ENCODE measurements at regions not wholly inside any gene's neighbourhood (a gene's known extent, or its start where the extent isn't known, plus 50 kb on each side); places are given as distances from the start of the nearest gene placed in this dataset.

GRCh38 chr3:61411009-61411662 is 150.2 kb upstream of the PTPRG start:
- peak; percentile 75 to 78 for TF ChIP-seq HNF4A (conservative IDR thresholded peaks at IDR 0.05)
- TF ChIP-seq YY1 (IDR thresholded peaks at IDR 0.05) = peak; percentile 36
- TF ChIP-seq SP1 (IDR thresholded peaks at IDR 0.05) = peak; percentile 67
- TF ChIP-seq FOXA2 (IDR thresholded peaks at IDR 0.05) = no peak
- TF ChIP-seq NR2F2 (IDR thresholded peaks at IDR 0.05) = no peak
- no peak for TF ChIP-seq GABPA (IDR thresholded peaks at IDR 0.05 in 1 of 2, conservative IDR thresholded peaks at IDR 0.05 in 1 of 2)
- no peak for TF ChIP-seq ZBTB33 (IDR thresholded peaks at IDR 0.05)
- no peak for TF ChIP-seq FOXA1 (IDR thresholded peaks at IDR 0.05)
- TF ChIP-seq ATF3 (IDR thresholded peaks at IDR 0.05) = no peak
- peak in 1 of 2 donors; percentile 34 for TF ChIP-seq RAD21 (IDR thresholded peaks at IDR 0.05)
- TF ChIP-seq JUND (IDR thresholded peaks at IDR 0.05) = no peak
- TF ChIP-seq TAF1 (conservative IDR thresholded peaks at IDR 0.05) = no peak
- TF ChIP-seq RXRA (IDR thresholded peaks at IDR 0.05) = peak; percentile 50 to 53
- TF ChIP-seq HNF4G (IDR thresholded peaks at IDR 0.05) = no peak
- no peak for TF ChIP-seq EGR1 (IDR thresholded peaks at IDR 0.05; ENCODE audit: low read depth in 2 of 2)
- TF ChIP-seq, protein P1, sequence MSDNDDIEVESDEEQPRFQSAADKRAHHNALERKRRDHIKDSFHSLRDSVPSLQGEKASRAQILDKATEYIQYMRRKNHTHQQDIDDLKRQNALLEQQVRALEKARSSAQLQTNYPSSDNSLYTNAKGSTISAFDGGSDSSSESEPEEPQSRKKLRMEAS (IDR thresholded peaks at IDR 0.05) = no peak
- DNase-seq (ENCODE audit: low spot score) = no peak
- Histone ChIP-seq H3K4me3 (ENCODE audit: low read depth in 1 of 3, low read length in 3 of 3) (no peak overlapping the region), H3K4me1 (ENCODE audit: control insufficient read depth in 4 of 4, insufficient read depth in 4 of 4, low read length in 3 of 4) (peaks cover 0 to 6% (median 4%) of the 10 kb centered on the region in 4 donors), H3K27ac (ENCODE audit: low read depth in 1 of 2, low read length in 2 of 2) (no peak overlapping the region), H3K9me3 (ENCODE audit: control insufficient read depth in 4 of 4, low read length in 3 of 4) (no peaks in the 10 kb centered on the region), H3K36me3 (ENCODE audit: control insufficient read depth in 4 of 4, insufficient read depth in 3 of 4, low read depth in 1 of 4, low read length in 3 of 4) (no peaks in the 10 kb centered on the region), H3K27me3 (ENCODE audit: control insufficient read depth in 4 of 4, insufficient read depth in 4 of 4, low read length in 3 of 4) (no peaks in the 10 kb centered on the region), H3K9ac (ENCODE audit: low read depth in 1 of 2, low read length in 2 of 2) (no peak overlapping the region)
- WGBS = 80% methylated on average over 3 of the region's 3 CpGs

DNA sequence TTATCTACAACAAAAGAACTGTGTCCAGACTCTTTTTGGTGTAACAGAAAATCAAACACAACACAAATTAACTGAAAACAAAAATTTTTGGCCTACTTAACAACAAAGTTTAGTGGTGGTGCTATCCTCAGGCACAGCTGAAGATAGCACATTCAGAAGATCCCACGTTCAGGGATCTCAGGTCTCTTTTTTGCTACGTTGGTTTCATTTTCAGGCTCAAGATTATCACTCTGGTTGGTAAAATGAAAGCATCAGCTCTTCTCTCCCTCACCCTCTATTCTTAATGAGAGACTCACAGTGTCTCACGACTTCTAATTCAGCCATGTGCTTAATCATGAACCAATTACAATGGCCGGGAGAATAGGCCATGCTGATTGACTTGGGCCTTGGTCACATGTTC is 146.9 kb upstream of the PTPRG start:
- Histone ChIP-seq H3K36me3 (ENCODE audit: control insufficient read depth in 4 of 4, insufficient read depth in 3 of 4, low read depth in 1 of 4, low read length in 3 of 4) (no peaks in the 10 kb centered on the region), H3K4me3 (ENCODE audit: low read depth in 1 of 3, low read length in 3 of 3) (no peak overlapping the region), H3K27me3 (ENCODE audit: control insufficient read depth in 4 of 4, insufficient read depth in 4 of 4, low read length in 3 of 4) (no peaks in the 10 kb centered on the region), H3K9me3 (ENCODE audit: control insufficient read depth in 4 of 4, low read length in 3 of 4) (no peaks in the 10 kb centered on the region), H3K27ac (ENCODE audit: low read depth in 1 of 2, low read length in 2 of 2) (no peak overlapping the region), H3K4me1 (ENCODE audit: control insufficient read depth in 4 of 4, insufficient read depth in 4 of 4, low read length in 3 of 4) (peaks cover 0 to 6% (median 4%) of the 10 kb centered on the region in 4 donors), H3K9ac (ENCODE audit: low read depth in 1 of 2, low read length in 2 of 2) (no peak overlapping the region)
- DNase-seq (ENCODE audit: low spot score) = no peak
- TF ChIP-seq SP1 (IDR thresholded peaks at IDR 0.05) (no peak), HNF4A (conservative IDR thresholded peaks at IDR 0.05) (no peak), TAF1 (conservative IDR thresholded peaks at IDR 0.05) (no peak), RXRA (IDR thresholded peaks at IDR 0.05) (no peak), HNF4G (IDR thresholded peaks at IDR 0.05) (no peak), ZBTB33 (IDR thresholded peaks at IDR 0.05) (no peak), NR2F2 (IDR thresholded peaks at IDR 0.05) (no peak), FOXA1 (IDR thresholded peaks at IDR 0.05) (no peak)
- TF ChIP-seq, protein P1 (IDR thresholded peaks at IDR 0.05) = no peak
- WGBS = 87% methylated on average over 4 of the region's 4 CpGs

Measured in liver (tissue), 7 donors.